Stimulated activated CD8-positive, alpha-beta memory T cell treated with anti-CD3 and anti-CD28 coated beads, Interleukin-15, amount 100 ng/mL, for 1 hour (primary cell): ENCODE measurements at regions not wholly inside any gene's neighbourhood (a gene's known extent, or its start where the extent isn't known, plus 50 kb on each side); places are given as distances from the start of the nearest gene placed in this dataset.
"Not testable (repeated sequence)": the region's sequence is repeated elsewhere in the genome, so short reads cannot be mapped to it uniquely, and the experiment has no call there.

ENCODE experiments used
- DNase-seq: peaks from one replicate; pipeline ENCODE4 v3.0.0-alpha.2; 2020; ENCODE audit warnings: low read depth

DNA sequence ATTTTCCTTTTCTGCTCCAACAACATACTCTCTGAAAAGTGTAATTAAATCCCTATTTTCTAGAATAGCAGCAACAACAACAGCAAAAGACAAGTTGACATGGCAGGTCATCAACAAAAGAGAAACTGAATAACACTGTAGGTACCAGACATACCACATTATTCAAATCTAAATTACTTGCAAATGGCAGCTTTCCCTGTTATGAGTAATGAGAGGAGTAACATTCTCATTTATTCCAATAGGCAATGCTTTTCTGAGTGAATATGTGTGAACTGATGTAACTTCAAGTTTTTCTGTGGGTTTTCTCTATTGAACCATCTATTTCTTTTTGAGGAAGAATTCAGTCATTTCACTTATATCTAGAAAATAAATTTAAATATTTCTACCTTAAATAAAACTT is 501.5 kb downstream of the TRIB2 start:
- no peak for DNase-seq

- DNase-seq, result no peak
These were observed 510.8 kb downstream of the TRIB2 start for GRCh38 chr2:13227578-13227977.

DNA sequence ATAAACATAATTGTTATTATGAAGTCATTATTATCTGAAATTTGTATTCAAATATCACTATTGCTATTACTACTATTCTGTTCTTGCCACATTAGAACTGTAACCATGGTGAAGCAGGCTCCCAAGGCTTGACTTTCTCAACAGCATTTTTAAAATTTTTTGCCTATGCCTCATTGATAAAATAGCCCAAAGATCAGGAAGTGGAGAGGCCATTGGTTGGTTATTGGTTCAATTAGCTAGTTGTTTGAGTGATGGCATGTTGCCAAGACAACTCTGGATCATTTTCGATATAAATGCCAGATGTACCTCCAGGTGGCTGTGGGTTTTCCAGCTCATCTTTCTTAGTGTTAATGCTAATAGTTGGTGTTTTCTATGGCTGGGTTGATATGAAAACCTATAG is 513.5 kb downstream of the TRIB2 start:
- no peak for DNase-seq

DNA sequence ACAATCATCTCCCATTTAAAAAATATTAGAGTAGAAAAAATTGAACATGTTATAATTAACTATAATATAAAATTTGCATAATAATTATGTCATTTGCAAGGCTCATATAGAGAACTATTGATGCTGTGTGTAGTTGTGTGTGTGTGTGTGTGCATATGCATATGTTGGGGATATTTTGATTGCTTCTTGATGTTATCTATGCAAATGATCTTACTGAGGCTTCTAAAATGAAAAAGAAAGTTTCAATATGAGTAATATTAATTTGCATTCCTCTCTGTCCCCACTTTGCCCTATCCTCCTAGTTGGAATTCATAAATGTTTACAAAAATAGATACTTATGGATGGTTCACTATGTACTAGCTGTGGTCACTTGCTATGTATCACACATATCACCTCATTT is 523.3 kb downstream of the TRIB2 start:
- no peak for DNase-seq

DNA sequence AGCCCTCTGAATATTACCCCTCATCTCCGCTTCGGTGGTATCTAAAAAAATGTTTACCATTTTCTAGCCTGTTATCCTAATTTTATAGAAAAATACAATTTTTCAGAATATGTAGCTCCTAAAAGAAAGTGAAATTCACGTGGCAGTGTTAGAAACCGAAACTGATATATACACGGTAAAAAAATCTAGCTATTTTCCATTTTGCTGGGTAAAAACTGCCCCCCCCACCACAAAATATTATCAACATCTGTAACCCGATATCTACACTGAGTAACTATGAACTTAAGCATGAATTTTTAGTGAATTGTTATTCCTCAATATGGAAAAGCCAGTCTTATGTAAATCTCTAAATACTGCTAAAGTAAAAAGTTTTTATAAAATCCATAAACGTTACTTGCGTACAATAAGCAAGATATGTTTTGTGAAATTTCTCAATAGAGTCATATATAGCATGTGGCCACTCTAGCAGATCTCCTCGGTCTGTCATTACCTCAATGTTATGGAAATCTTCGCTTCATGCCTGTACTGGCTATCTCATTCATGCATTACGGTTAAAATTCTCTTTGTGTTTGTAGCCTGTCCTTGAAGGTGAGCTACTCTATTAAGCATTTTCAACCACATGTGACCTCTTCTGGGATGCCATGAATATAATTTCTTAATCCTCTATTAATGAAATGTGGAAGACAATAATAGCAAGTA is 524.2 kb downstream of the TRIB2 start:
- no peak for DNase-seq

DNA sequence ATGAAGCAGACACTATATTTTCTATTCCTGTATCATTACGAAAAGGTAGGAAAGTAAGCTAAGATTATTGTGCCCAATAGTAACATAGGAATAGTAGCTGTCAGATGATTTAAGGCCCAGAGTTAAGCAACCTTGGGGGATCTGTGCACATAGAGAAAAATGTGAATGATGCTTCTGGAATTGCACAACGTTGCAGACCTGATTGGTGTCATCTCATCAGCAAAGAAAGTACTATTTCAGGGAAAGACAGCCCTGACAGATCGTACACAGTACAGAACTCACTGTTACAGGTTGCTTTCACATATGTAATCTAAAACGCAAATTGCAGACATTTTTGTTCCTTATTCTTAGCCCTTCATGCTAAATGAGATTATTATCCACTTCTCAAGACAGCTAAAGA is 535.9 kb downstream of the TRIB2 start:
- no peak for DNase-seq

DNA sequence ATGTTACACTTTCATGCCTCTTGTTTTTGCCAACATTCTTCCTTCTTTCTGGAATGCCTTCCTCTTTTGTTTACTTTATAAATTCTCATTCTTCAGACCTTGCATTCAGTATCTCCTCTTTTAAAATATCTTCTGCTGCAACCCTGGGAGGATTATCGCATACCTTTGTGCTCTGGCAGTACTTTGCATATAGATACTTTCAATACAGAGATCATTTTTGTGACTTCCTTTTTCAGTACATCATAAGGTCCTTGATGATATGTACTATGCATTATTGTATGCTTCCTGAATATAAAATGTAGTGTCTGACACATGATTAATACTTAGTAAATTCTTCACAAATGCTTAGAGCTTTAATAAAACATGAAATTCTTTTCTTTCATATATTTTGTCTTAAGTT is 538.7 kb downstream of the TRIB2 start:
- no peak for DNase-seq

DNA sequence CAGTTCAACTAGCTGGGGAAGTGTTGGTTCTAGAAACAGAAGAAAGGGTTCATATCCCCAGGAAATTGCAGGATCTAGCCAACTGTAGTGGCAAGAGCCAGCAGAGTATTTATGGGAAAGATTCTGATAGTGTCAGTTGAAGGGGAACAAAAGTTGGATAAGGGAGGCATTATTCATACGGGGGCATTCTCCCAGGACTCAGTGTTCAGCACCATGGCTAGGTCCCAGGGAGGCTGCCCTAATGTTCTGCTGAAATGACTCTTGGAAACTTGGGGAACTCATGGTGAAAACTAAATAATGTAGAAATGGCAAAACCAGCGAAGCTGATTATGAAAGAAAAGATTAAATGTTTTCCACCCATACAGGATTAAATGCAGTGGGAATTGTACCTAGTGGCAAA is 543.7 kb downstream of the TRIB2 start:
- DNase-seq, result no peak

GRCh38 chr2:13266166-13266565 is 549.4 kb downstream of the TRIB2 start:
- no peak for DNase-seq

DNA sequence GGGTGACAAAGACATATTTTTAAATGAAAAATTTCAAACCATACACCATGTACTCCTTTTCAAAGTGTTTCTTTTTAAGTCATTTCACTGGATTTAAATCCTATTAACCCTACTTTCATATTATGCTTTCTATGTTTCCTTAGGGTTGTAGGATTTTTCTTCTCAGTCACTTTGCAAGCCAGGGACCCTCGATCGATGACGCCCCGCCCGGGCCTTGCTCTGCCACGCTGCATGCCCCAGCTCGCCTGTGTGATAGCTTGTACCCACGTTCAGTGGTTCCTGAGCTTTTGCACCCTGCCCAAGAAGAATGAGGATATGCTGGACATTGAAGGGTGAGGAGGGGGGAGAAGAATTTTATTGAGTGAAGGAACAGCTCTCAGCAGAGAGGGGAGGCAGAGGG is 568.0 kb downstream of the TRIB2 start:
- no peak for DNase-seq

GRCh38 chr2:13289310-13289709 is 572.6 kb downstream of the TRIB2 start:
- no peak for DNase-seq

- not testable (repeated sequence) for DNase-seq
These were observed 591.7 kb downstream of the TRIB2 start for GRCh38 chr2:13308478-13308805.

DNA sequence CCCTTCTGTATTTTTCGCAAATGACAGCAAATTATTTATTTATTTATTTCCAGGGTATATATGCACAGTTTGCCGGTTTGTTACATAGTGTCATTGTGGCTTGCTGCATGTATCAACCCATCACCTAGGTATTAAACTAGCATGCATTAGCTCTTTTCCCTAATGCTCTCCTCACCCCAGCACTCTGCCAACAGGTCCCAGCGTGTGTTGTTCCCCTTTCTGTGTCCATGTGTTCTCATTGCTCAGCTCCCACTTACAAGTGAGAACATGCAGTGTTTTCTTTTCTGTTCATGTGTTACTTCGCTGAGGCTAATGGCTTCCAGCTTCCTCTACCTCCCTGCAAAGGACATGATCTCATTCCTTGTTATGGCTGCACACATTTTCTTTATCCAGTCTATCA is 592.3 kb downstream of the TRIB2 start:
- DNase-seq, result no peak

DNA sequence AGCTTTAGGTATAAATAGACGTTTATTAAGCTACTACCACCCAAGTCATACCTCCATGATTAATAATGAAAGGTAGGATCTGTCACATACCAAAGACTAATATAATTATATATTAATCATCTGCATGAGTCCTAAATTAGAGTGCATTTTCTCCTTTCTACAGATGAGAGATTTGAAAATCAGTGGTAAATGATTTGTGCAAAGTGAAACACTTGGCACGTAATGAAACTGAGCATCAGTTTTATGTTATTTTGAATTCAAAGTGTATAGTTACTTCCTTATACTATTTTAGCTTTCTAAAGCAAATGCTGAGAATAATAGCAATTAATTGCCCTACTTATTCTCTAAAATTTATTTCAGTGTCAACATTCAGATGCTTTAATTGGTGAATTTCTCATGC is 615.3 kb downstream of the TRIB2 start:
- no peak for DNase-seq

DNA sequence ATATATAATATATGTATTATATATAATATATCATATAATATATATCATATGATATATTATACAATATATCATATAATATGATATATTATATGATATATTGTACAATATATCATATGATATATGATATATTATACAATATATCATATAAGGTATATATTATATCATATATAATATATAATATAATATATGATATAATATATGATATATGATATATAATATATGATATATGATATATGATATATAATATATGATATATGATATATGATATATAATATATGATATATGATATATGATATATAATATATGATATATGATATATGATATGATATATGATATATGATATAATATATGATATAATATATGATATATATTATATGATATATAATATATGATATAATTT is 617.3 kb downstream of the TRIB2 start:
- DNase-seq, result not testable (repeated sequence)

DNA sequence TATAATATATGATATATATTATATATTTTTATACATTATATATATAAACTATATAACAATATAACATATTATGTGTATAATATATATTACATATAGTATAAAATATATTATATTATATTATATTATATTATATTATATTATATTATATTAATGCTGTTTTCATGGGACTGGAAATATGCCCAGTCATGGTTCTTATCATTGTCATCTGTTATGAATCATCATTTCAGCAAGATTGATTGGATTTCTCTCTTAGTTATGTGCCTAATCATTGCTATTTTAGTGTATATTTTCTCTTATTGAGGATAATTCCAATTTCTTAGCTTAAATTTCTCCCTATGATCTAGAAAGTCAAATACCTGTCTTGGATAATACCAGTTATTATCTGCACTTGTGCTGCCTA is 617.8 kb downstream of the TRIB2 start:
- DNase-seq, result no peak

DNA sequence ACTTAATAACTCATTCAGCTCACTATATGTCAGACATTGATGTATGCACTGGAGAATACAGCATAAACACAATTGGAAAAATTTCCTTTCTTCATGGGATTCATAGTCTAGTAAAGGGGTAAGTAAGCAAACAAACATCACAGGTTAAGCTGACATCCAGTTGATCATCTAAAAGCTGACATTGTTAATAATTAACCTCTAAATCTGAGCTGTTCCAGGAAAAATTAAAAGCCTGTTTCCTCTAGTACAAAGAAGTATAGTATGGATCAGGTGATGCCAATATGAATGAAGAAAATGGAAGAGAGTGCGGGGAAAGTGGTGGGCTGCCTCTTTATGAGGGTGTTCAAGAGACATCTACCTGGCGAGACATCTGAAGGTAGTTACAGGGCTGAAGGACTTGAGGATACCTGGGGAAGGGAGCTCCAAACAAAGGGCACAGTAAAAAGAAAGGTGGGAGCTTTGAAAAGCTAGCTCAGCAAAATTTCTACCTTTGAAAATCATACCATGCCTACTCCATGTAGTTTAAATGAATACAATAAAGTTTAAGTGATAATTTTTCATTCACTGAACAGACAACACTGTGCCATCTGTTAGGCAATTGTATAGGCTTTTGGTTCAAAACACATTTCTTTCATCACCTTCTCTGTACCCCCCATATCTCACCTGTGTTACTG is 619.3 kb downstream of the TRIB2 start:
- no peak for DNase-seq

DNA sequence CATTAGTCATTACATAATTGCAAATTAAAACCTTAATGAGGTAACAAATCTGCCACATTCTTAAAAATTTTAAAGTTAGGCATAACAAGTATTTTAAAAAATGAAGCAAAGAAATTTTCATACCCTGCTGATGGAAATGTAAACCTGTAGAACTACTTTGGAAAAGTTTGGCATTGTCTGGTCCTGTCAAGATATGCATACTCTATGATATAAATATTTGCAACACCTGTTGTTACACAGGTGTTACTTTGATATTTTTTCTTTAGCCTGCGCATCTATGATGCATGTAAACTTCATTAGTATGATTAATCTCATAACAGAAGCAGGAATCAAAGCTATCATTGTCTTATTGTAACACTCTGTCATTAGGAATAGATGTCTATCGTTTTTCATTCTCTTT is 634.3 kb downstream of the TRIB2 start:
- DNase-seq, result no peak

- DNase-seq, result no peak
These were observed 636.3 kb downstream of the TRIB2 start for GRCh38 chr2:13353083-13353482.

DNA sequence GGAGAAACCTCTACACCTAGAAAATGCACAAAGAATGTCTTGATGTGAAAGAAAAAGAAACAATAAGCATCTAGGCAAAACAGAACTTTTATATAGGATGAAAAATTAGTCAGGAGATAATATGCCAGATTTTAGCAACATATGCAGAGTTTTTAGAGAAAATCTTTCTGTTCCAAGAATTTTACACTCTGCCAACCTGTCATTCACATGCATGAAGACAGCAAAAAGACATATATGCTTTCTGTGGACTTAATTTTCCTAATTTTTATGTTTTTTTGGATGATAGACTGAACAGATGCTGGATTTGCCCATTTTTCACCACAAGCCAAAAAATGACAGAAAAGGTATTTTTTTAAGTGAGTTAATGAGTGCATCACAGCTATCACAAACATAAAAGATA is 637.3 kb downstream of the TRIB2 start:
- no peak for DNase-seq

DNA sequence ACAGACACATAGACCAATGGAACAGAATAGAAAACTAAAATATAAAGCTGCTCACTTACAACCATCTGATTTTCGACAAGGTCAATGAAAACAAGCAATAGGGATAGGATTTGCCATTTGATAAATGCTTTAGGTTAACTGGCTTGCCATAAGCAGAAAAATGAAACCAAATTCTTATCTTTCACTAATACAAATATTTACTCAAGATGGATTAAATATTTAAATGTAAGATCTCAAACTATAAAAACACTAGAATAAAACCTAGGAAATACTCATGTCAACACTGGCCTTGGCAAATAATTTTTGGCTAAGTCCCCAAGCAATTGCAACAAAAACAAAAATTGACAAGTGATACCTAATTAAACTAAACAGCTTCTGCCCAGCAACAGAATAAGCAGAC is 665.2 kb downstream of the TRIB2 start:
- not testable (repeated sequence) for DNase-seq

DNA sequence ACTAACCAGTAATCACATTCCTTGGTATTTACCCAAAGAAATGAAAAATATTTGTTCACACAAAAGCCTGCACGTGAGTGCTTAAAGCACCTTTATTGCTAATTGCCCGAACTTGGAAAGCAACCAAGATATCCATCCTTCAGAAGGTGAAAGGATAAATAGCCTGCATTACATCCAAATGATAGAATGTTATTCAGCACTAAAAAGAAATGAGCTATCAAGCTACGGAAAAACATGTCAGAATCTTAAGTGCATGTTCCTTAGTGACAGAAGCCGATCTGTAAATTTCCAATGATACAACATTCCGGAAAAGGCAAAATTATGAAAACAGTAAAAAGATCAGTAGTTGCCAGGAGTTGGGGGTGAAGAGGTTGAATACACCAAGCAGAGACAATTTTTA is 672.4 kb downstream of the TRIB2 start:
- DNase-seq, result not testable (repeated sequence)

- DNase-seq, result no peak
These were observed 673.9 kb downstream of the TRIB2 start for GRCh38 chr2:13390676-13391075.

- no peak for DNase-seq
These were observed 684.6 kb downstream of the TRIB2 start for GRCh38 chr2:13401312-13401711.
